Upper lobe of right lung (tissue), 1 donor: ENCODE measurements at regions not wholly inside any gene's neighbourhood (a gene's known extent, or its start where the extent isn't known, plus 50 kb on each side); places are given as distances from the start of the nearest gene placed in this dataset.

Experiments
- ATAC-seq: fragments of 200-7000 bp; cut with Tn5 transposase; one replicate; pipeline ENCODE4 v1.9.1; 2020; ENCODE audit warnings: mild to moderate bottlenecking, moderate library complexity
- DNase-seq: peaks from one replicate; pipeline ENCODE4 v3.0.0-alpha.2; 2020
- H3K27ac ChIP-seq: fragments of 200-600 bp; one replicate; pipeline ENCODE4 v1.8.0; 2022
- H3K27me3 ChIP-seq: fragments of 200-600 bp; one replicate; pipeline ENCODE4 v1.8.0; 2022; ENCODE audit warnings: mild to moderate bottlenecking
- H3K36me3 ChIP-seq: fragments of 200-600 bp; one replicate; pipeline ENCODE4 v1.8.0; 2022
- H3K4me1 ChIP-seq: fragments of 200-600 bp; one replicate; pipeline ENCODE4 v1.8.0; 2022
- H3K4me3 ChIP-seq: fragments of 200-600 bp; one replicate; pipeline ENCODE4 v1.8.0; 2022; ENCODE audit warnings: mild to moderate bottlenecking
- H3K9me3 ChIP-seq: fragments of 200-600 bp; one replicate; pipeline ENCODE4 v1.8.0; 2022
- CTCF ChIP-seq: fragments of 200-600 bp; IDR thresholded peaks from one replicate; pipeline ENCODE4 v1.8.0; 2022; ENCODE audit warnings: antibody characterized with exemption
- intact Hi-C: fragments of 100-400 bp; cut with DNase I; formaldehyde crosslinking; loops from one replicate; pipeline ENCODE4 v1.11.0; 2022
- donor health status: DM: no; HTN: yes; CAD: no; lungs with severe emphysema.

- ATAC-seq (no peak), DNase-seq (no peak)
- intact Hi-C loops = no loop called here
- H3K4me1 ChIP-seq = no peaks in the 10 kb centered on the region
- H3K9me3 ChIP-seq = no peaks in the 10 kb centered on the region
- H3K27me3 ChIP-seq = no peaks in the 10 kb centered on the region
- no peak overlapping the region for H3K4me3 ChIP-seq
- TF ChIP-seq CTCF = no peak
- H3K36me3 ChIP-seq = no peaks in the 10 kb centered on the region
- H3K27ac ChIP-seq = no peak overlapping the region
These were observed 55.2 kb downstream of the TTC32 start for GRCh38 chr2:19846567-19846966.

- Histone ChIP-seq H3K36me3 (no peaks in the 10 kb centered on the region), H3K9me3 (no peaks in the 10 kb centered on the region), H3K27me3 (no peaks in the 10 kb centered on the region), H3K4me1 (no peaks in the 10 kb centered on the region), H3K4me3 (no peak overlapping the region), H3K27ac (no peak overlapping the region)
- DNase-seq (no peak), ATAC-seq (no peak)
- no peak for TF ChIP-seq CTCF
- intact Hi-C loops = no loop called here
These were observed 55.8 kb downstream of the TTC32 start for GRCh38 chr2:19846030-19846429.

GRCh38 chr2:19845323-19845920 is 56.4 kb downstream of the TTC32 start:
- intact Hi-C loops = no loop called here
- Histone ChIP-seq H3K4me3 (no peak overlapping the region), H3K4me1 (no peaks in the 10 kb centered on the region), H3K27ac (no peak overlapping the region), H3K36me3 (no peaks in the 10 kb centered on the region), H3K27me3 (no peaks in the 10 kb centered on the region), H3K9me3 (no peaks in the 10 kb centered on the region)
- ATAC-seq = no peak
- no peak for TF ChIP-seq CTCF
- DNase-seq = no peak

DNA sequence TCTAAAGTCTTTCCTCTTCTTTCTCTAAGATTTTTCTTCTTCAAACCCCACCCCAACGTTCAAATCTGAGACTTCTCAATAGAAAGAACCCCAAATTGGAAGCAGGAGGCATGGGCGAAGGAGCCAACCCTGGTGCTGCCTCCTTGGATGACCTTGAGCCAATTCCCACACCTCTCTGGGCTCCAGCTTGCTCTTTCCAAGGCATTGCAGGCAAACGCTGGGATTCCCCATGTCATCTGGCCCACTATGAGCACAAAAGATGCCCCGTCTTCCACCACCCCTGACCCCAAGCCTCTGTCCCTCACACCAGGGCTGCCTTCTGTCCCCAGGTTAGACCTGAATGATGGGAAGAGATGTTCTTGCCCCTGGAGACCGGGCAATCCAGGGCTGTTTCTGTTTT is 57.0 kb downstream of the TTC32 start:
- no peak for TF ChIP-seq CTCF
- ATAC-seq (no peak), DNase-seq (no peak)
- H3K4me3 ChIP-seq = no peak overlapping the region
- no peaks in the 10 kb centered on the region for H3K4me1 ChIP-seq
- no peak overlapping the region for H3K27ac ChIP-seq
- H3K9me3 ChIP-seq = no peaks in the 10 kb centered on the region
- no peaks in the 10 kb centered on the region for H3K36me3 ChIP-seq
- no peaks in the 10 kb centered on the region for H3K27me3 ChIP-seq
- intact Hi-C loops = no loop called here

DNA sequence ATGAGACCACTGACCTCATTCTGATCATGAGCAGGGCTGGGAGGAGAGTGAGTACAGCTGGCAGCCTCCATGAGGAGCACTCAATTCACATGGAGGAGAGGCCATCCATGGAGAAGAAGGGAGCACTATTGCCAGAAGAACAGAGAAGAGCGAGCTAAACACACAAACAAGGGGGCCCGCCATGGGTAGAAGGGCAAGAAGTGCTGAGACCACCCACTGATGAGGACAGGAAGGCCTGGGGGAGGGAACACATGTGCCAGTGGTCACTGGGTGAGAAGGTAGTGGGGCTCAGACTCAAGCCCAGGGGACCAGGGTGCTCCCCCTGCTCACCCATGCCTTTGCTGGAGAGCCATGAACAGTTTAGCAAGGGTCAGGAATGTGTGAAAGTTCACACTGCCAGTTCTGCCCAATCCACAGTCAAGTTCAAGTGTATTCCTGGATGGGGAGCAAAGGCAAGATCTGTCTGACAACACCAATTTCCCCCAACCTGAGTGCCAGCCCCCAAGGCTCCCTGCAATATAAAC is 57.7 kb downstream of the TTC32 start:
- Histone ChIP-seq H3K36me3 (no peaks in the 10 kb centered on the region), H3K9me3 (no peaks in the 10 kb centered on the region), H3K27me3 (no peaks in the 10 kb centered on the region), H3K4me3 (no peak overlapping the region), H3K4me1 (no peaks in the 10 kb centered on the region), H3K27ac (no peak overlapping the region)
- intact Hi-C loops = no loop called here
- ATAC-seq = no peak
- no peak for DNase-seq
- TF ChIP-seq CTCF = no peak
